CD4-positive, alpha-beta memory T cell (primary cell): ENCODE measurements at regions not wholly inside any gene's neighbourhood (a gene's known extent, or its start where the extent isn't known, plus 50 kb on each side); places are given as distances from the start of the nearest gene placed in this dataset.

Experiments used
- CTCF ChIA-PET: fragments of 350-600 bp; sonication (Branson Sonifier 250); formaldehyde crosslinking; loops from one replicate; lab custom pipeline; 2021; ENCODE audit warnings: inconsistent platforms; ENCODE audit not compliant: partially characterized antibody; lab: Charles Lee
- POLR2A ChIA-PET: fragments of 350-600 bp; sonication (Branson Sonifier 250); formaldehyde crosslinking; loops from one replicate; lab custom pipeline; 2021; ENCODE audit not compliant: partially characterized antibody; lab: Charles Lee
- DNase-seq, 5 donors: peaks; one replicate each; pipeline versions ENCODE4 v3.0.0 to v3.0.0-alpha.2; 2020 to 2022; ENCODE audit warnings: mixed read lengths in 1 of 5
- H3K27ac ChIP-seq: one replicate; pipeline ENCODE4 v1.7.0; 2013; ENCODE audit warnings: low read depth, low read length
- H3K27me3 ChIP-seq: 2 replicates; pipeline ENCODE4 v1.7.0; 2013; ENCODE audit warnings: mild to moderate bottlenecking, low read length, moderate library complexity; ENCODE audit not compliant: insufficient read depth
- H3K36me3 ChIP-seq: 2 replicates; pipeline ENCODE4 v1.7.0; 2013; ENCODE audit warnings: mild to moderate bottlenecking, low read length, moderate library complexity; ENCODE audit not compliant: insufficient read depth
- H3K4me1 ChIP-seq: 2 replicates; pipeline ENCODE4 v1.7.0; 2013; ENCODE audit warnings: mild to moderate bottlenecking, low read length, moderate library complexity; ENCODE audit not compliant: insufficient read depth
- H3K4me3 ChIP-seq, 2 donors: one replicate each; pipeline ENCODE4 v1.7.0; 2013; ENCODE audit warnings: low read length in 2 of 2, mild to moderate bottlenecking in 1 of 2
- H3K9me3 ChIP-seq, 2 donors: one replicate each; pipeline ENCODE4 v1.7.0; 2013; ENCODE audit warnings: low read length in 2 of 2, control low read depth in 1 of 2; ENCODE audit not compliant: control insufficient read depth in 1 of 2
- H3K27ac Mint-ChIP-seq, 7 donors: one replicate each; pipeline ENCODE4 v1.8.0; 2020 to 2021; ENCODE audit warnings: mixed read lengths in 7 of 7, mild to moderate bottlenecking in 6 of 7, inconsistent platforms in 3 of 7, moderate library complexity in 3 of 7
- H3K27me3 Mint-ChIP-seq, 2 donors: one replicate each; pipeline ENCODE4 v1.8.0; 2020 to 2021; ENCODE audit warnings: mixed read lengths in 2 of 2
- H3K36me3 Mint-ChIP-seq, 2 donors: one replicate each; pipeline ENCODE4 v1.8.0; 2020 to 2021; ENCODE audit warnings: mixed read lengths in 2 of 2, inconsistent platforms in 1 of 2, mild to moderate bottlenecking in 1 of 2
- H3K4me1 Mint-ChIP-seq, 4 donors: one replicate each; pipeline ENCODE4 v1.8.0; 2020 to 2021; ENCODE audit warnings: mixed read lengths in 4 of 4, mild to moderate bottlenecking in 1 of 4
- H3K4me3 Mint-ChIP-seq, 8 donors: one replicate each; pipeline ENCODE4 v1.8.0; 2020 to 2021; ENCODE audit warnings: mixed read lengths in 8 of 8, mild to moderate bottlenecking in 7 of 8, moderate library complexity in 6 of 8, inconsistent platforms in 3 of 8
- H3K9me3 Mint-ChIP-seq, 8 donors: one replicate each; pipeline ENCODE4 v1.8.0; 2020 to 2021; ENCODE audit warnings: mixed read lengths in 8 of 8, mild to moderate bottlenecking in 5 of 8, inconsistent platforms in 3 of 8, moderate library complexity in 1 of 8
- intact Hi-C: fragments of 100-400 bp; cut with micrococcal nuclease; formaldehyde crosslinking; loops from one replicate; pipeline ENCODE4 v1.15.1; 2023

GRCh38 chr5:123721675-123722276 lies 209.8 kb downstream of the CSNK1G3 start:
- intact Hi-C loops: no loop called here
- peaks cover 0 to 10% (median 2%) of the 10 kb centered on the region in 8 donors for H3K9me3 Mint-ChIP-seq
- no peaks in the 10 kb centered on the region for H3K27me3 ChIP-seq
- POLR2A ChIA-PET: no interaction called here
- no peaks in the 10 kb centered on the region for H3K9me3 ChIP-seq
- H3K27me3 Mint-ChIP-seq: no peaks in the 10 kb centered on the region
- H3K36me3 ChIP-seq: no peaks in the 10 kb centered on the region
- no peaks in the 10 kb centered on the region for H3K4me1 Mint-ChIP-seq
- DNase-seq: no peak
- H3K27ac ChIP-seq: no peak overlapping the region
- no peak overlapping the region for H3K4me3 Mint-ChIP-seq
- H3K36me3 Mint-ChIP-seq: no peaks in the 10 kb centered on the region
- no peaks in the 10 kb centered on the region for H3K4me1 ChIP-seq
- CTCF ChIA-PET: no interaction called here
- no peak overlapping the region for H3K4me3 ChIP-seq
- no peak overlapping the region for H3K27ac Mint-ChIP-seq

DNA sequence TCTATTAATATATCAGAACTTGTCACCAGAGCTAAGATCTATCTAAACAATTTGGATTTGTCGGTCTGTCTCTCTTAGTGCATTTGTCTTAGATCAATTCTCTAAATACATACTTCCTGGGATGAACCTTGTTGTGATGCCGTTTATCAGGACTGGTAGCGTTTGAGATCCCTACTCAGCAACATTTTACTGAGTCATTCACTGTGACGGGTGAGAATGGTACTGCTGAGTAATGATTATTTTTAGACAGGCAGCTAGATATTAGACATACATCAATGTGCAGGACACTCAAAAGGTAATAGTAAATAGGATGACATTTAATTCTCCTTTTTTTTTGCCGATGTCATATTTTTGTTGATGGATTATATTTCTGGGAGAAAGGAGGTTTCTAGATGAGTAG lies 209.0 kb downstream of the CSNK1G3 start:
- intact Hi-C loops: no loop called here
- ChIA-PET POLR2A (no interaction called here), CTCF (no interaction called here)

DNA sequence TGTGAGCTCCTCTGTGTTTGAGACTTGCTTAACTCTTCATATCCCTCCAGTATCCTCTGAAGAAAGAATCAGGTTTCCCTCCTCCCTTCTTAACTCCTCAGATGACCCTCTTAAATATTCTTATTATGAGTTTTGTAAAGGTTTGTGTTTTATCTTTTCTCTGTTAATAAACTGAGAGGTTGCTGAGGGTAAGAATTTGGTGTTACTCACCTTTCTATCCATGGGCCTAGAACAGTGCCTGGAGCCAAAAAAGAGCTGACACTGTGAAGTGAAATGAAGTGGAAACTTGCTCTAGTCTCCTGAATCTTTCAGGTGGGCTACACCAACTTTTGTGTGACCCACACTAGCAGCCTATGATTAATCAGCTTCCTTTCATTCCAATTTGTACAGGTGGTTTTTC lies 208.4 kb downstream of the CSNK1G3 start:
- Histone ChIP-seq H3K4me3 (no peak overlapping the region), H3K27me3 (no peaks in the 10 kb centered on the region), H3K4me1 (no peaks in the 10 kb centered on the region), H3K36me3 (no peaks in the 10 kb centered on the region), H3K9me3 (no peaks in the 10 kb centered on the region), H3K27ac (no peak overlapping the region)
- H3K27ac Mint-ChIP-seq: no peak overlapping the region
- no peak overlapping the region for H3K4me3 Mint-ChIP-seq
- H3K9me3 Mint-ChIP-seq: peaks cover 0 to 5% (median under 1%) of the 10 kb centered on the region in 8 donors
- ChIA-PET POLR2A (no interaction called here), CTCF (no interaction called here)
- no peak for DNase-seq
- intact Hi-C loops: no loop called here
- no peaks in the 10 kb centered on the region for H3K36me3 Mint-ChIP-seq
- no peaks in the 10 kb centered on the region for H3K4me1 Mint-ChIP-seq
- H3K27me3 Mint-ChIP-seq: no peaks in the 10 kb centered on the region

More for the DNA sequence above, 209.0 kb downstream of the CSNK1G3 start:
- H3K4me1 Mint-ChIP-seq: no peaks in the 10 kb centered on the region
- DNase-seq: no peak
- H3K4me1 ChIP-seq: no peaks in the 10 kb centered on the region
- H3K27me3 Mint-ChIP-seq: no peaks in the 10 kb centered on the region
- no peak overlapping the region for H3K27ac ChIP-seq
- no peaks in the 10 kb centered on the region for H3K36me3 Mint-ChIP-seq
- H3K27me3 ChIP-seq: no peaks in the 10 kb centered on the region
- no peak overlapping the region for H3K4me3 ChIP-seq
- H3K36me3 ChIP-seq: no peaks in the 10 kb centered on the region
- H3K9me3 Mint-ChIP-seq: peaks cover 0 to 5% (median 2%) of the 10 kb centered on the region in 8 donors
- H3K9me3 ChIP-seq: no peaks in the 10 kb centered on the region
- H3K4me3 Mint-ChIP-seq: no peak overlapping the region
- H3K27ac Mint-ChIP-seq: no peak overlapping the region

- no peak overlapping the region for H3K27ac ChIP-seq
- Mint-ChIP-seq H3K36me3 (no peaks in the 10 kb centered on the region), H3K4me1 (no peaks in the 10 kb centered on the region), H3K27me3 (no peaks in the 10 kb centered on the region), H3K4me3 (no peak overlapping the region), H3K9me3 (peaks cover 0 to 3% (median 0%) of the 10 kb centered on the region in 8 donors), H3K27ac (no peak overlapping the region)
- H3K4me3 ChIP-seq: no peak overlapping the region
- no peaks in the 10 kb centered on the region for H3K9me3 ChIP-seq
- POLR2A ChIA-PET: no interaction called here
- intact Hi-C loops: no loop called here
- no peaks in the 10 kb centered on the region for H3K4me1 ChIP-seq
- CTCF ChIA-PET: no interaction called here
- no peaks in the 10 kb centered on the region for H3K27me3 ChIP-seq
- H3K36me3 ChIP-seq: no peaks in the 10 kb centered on the region
- DNase-seq: no peak
Measured at GRCh38 chr5:123719004-123719403, 207.0 kb downstream of the CSNK1G3 start.

GRCh38 chr5:123718238-123718637 lies 206.3 kb downstream of the CSNK1G3 start:
- Mint-ChIP-seq H3K9me3 (peaks cover 0 to 7% (median 4%) of the 10 kb centered on the region in 8 donors), H3K36me3 (no peaks in the 10 kb centered on the region), H3K4me3 (no peak overlapping the region), H3K4me1 (no peaks in the 10 kb centered on the region), H3K27ac (no peak overlapping the region), H3K27me3 (no peaks in the 10 kb centered on the region)
- Histone ChIP-seq H3K9me3 (no peaks in the 10 kb centered on the region), H3K27me3 (no peaks in the 10 kb centered on the region), H3K27ac (no peak overlapping the region), H3K4me1 (no peaks in the 10 kb centered on the region), H3K4me3 (no peak overlapping the region), H3K36me3 (no peaks in the 10 kb centered on the region)
- DNase-seq: no peak
- POLR2A ChIA-PET: no interaction called here
- intact Hi-C loops: no loop called here
- CTCF ChIA-PET: no interaction called here

- Mint-ChIP-seq H3K27ac (no peak overlapping the region), H3K4me1 (no peaks in the 10 kb centered on the region), H3K27me3 (no peaks in the 10 kb centered on the region), H3K9me3 (peaks cover 0 to 12% (median 5%) of the 10 kb centered on the region in 8 donors), H3K36me3 (no peaks in the 10 kb centered on the region), H3K4me3 (no peak overlapping the region)
- Histone ChIP-seq H3K27me3 (no peaks in the 10 kb centered on the region), H3K9me3 (no peaks in the 10 kb centered on the region), H3K4me1 (no peaks in the 10 kb centered on the region), H3K27ac (no peak overlapping the region), H3K4me3 (no peak overlapping the region), H3K36me3 (no peaks in the 10 kb centered on the region)
- CTCF ChIA-PET: no interaction called here
- POLR2A ChIA-PET: no interaction called here
- no peak for DNase-seq
- intact Hi-C loops: no loop called here
Measured at GRCh38 chr5:123717139-123717538, 205.2 kb downstream of the CSNK1G3 start.

- CTCF ChIA-PET: no interaction called here
- Histone ChIP-seq H3K4me1 (no peaks in the 10 kb centered on the region), H3K27me3 (no peaks in the 10 kb centered on the region), H3K9me3 (no peaks in the 10 kb centered on the region), H3K36me3 (no peaks in the 10 kb centered on the region), H3K27ac (no peak overlapping the region), H3K4me3 (no peak overlapping the region)
- Mint-ChIP-seq H3K4me3 (no peak overlapping the region), H3K27me3 (no peaks in the 10 kb centered on the region), H3K36me3 (no peaks in the 10 kb centered on the region), H3K4me1 (no peaks in the 10 kb centered on the region), H3K27ac (no peak overlapping the region), H3K9me3 (peaks cover 0 to 12% (median 6%) of the 10 kb centered on the region in 8 donors)
- DNase-seq: no peak
- intact Hi-C loops: no loop called here
- POLR2A ChIA-PET: no interaction called here
Measured at GRCh38 chr5:123710031-123710430, 198.1 kb downstream of the CSNK1G3 start.

- peaks cover 0 to 12% (median 6%) of the 10 kb centered on the region in 8 donors for H3K9me3 Mint-ChIP-seq
- H3K36me3 ChIP-seq: no peaks in the 10 kb centered on the region
- H3K27ac ChIP-seq: no peak overlapping the region
- no peaks in the 10 kb centered on the region for H3K36me3 Mint-ChIP-seq
- ChIA-PET POLR2A (no interaction called here), CTCF (no interaction called here)
- H3K4me3 ChIP-seq: no peak overlapping the region
- intact Hi-C loops: no loop called here
- H3K27me3 Mint-ChIP-seq: no peaks in the 10 kb centered on the region
- no peaks in the 10 kb centered on the region for H3K4me1 ChIP-seq
- H3K9me3 ChIP-seq: no peaks in the 10 kb centered on the region
- no peaks in the 10 kb centered on the region for H3K4me1 Mint-ChIP-seq
- H3K4me3 Mint-ChIP-seq: no peak overlapping the region
- H3K27ac Mint-ChIP-seq: no peak overlapping the region
- H3K27me3 ChIP-seq: no peaks in the 10 kb centered on the region
- no peak for DNase-seq
Measured at GRCh38 chr5:123709422-123709821, 197.4 kb downstream of the CSNK1G3 start.
